ENCODE measurements at regions not wholly inside any gene's neighbourhood (a gene's known extent, or its start where the extent isn't known, plus 50 kb on each side); places are given as distances from the start of the nearest gene placed in this dataset.
"Not testable (repeated sequence)": the region's sequence is repeated elsewhere in the genome, so short reads cannot be mapped to it uniquely, and the experiment has no call there.

- not testable (repeated sequence) for H3K9me3 ChIP-seq (ENCODE audit: low read length); H3K9me2 ChIP-seq (replicated peaks; ENCODE audit: insufficient read depth, low read length); H3K79me2 ChIP-seq (ENCODE audit: low read length); H3K4me3 ChIP-seq (ENCODE audit: low read length); H3K36me3 ChIP-seq (ENCODE audit: insufficient read depth, low read length); H3K27me3 ChIP-seq (ENCODE audit: low read length); H3K4me2 ChIP-seq (ENCODE audit: low read depth, low read length, poor library complexity, severe bottlenecking); H2AFZ ChIP-seq (ENCODE audit: low read length); H4K20me1 ChIP-seq (ENCODE audit: insufficient read depth, low read depth, low read length); DNase-seq; H3K4me1 ChIP-seq (ENCODE audit: low read length); H3K27ac ChIP-seq (ENCODE audit: low read length); H3K9ac ChIP-seq (ENCODE audit: low read length)
These were observed 309.6 kb downstream of the SPATA31A1 start for GRCh38 chr9:39665020-39665419.

GRCh38 chr9:39674437-39675210, 319.2 kb downstream of the SPATA31A1 start:
- H3K9me2 ChIP-seq (replicated peaks; ENCODE audit: insufficient read depth, low read length); DNase-seq; H3K4me3 ChIP-seq (ENCODE audit: low read length): not testable (repeated sequence)

GRCh38 chr9:39675211-39675553, 319.7 kb downstream of the SPATA31A1 start:
- not testable (repeated sequence) for H3K79me2 ChIP-seq (ENCODE audit: low read length); H3K9me3 ChIP-seq (ENCODE audit: low read length); H3K9me2 ChIP-seq (replicated peaks; ENCODE audit: insufficient read depth, low read length); H3K4me1 ChIP-seq (ENCODE audit: low read length); DNase-seq; H3K27ac ChIP-seq (ENCODE audit: low read length); H3K4me2 ChIP-seq (ENCODE audit: low read depth, low read length, poor library complexity, severe bottlenecking); H2AFZ ChIP-seq (ENCODE audit: low read length); H4K20me1 ChIP-seq (ENCODE audit: insufficient read depth, low read depth, low read length); H3K36me3 ChIP-seq (ENCODE audit: insufficient read depth, low read length); H3K27me3 ChIP-seq (ENCODE audit: low read length); H3K9ac ChIP-seq (ENCODE audit: low read length); H3K4me3 ChIP-seq (ENCODE audit: low read length)

More at GRCh38 chr9:39674437-39675210, 319.2 kb downstream of the SPATA31A1 start:
- not testable (repeated sequence) for H3K27me3 ChIP-seq (ENCODE audit: low read length); H3K27ac ChIP-seq (ENCODE audit: low read length); H3K9ac ChIP-seq (ENCODE audit: low read length); H4K20me1 ChIP-seq (ENCODE audit: insufficient read depth, low read depth, low read length); H3K36me3 ChIP-seq (ENCODE audit: insufficient read depth, low read length); H3K9me3 ChIP-seq (ENCODE audit: low read length); H3K4me1 ChIP-seq (ENCODE audit: low read length); H3K79me2 ChIP-seq (ENCODE audit: low read length); H2AFZ ChIP-seq (ENCODE audit: low read length); H3K4me2 ChIP-seq (ENCODE audit: low read depth, low read length, poor library complexity, severe bottlenecking)

- not testable (repeated sequence) for H3K27ac ChIP-seq (ENCODE audit: low read length); H3K36me3 ChIP-seq (ENCODE audit: insufficient read depth, low read length); H3K27me3 ChIP-seq (ENCODE audit: low read length); H3K4me2 ChIP-seq (ENCODE audit: low read depth, low read length, poor library complexity, severe bottlenecking); H3K9me2 ChIP-seq (replicated peaks; ENCODE audit: insufficient read depth, low read length); H3K4me1 ChIP-seq (ENCODE audit: low read length); H4K20me1 ChIP-seq (ENCODE audit: insufficient read depth, low read depth, low read length); H3K79me2 ChIP-seq (ENCODE audit: low read length); H2AFZ ChIP-seq (ENCODE audit: low read length); H3K4me3 ChIP-seq (ENCODE audit: low read length); H3K9ac ChIP-seq (ENCODE audit: low read length); DNase-seq; H3K9me3 ChIP-seq (ENCODE audit: low read length)
These were observed 323.2 kb downstream of the SPATA31A1 start for GRCh38 chr9:39678534-39679263.

DNA sequence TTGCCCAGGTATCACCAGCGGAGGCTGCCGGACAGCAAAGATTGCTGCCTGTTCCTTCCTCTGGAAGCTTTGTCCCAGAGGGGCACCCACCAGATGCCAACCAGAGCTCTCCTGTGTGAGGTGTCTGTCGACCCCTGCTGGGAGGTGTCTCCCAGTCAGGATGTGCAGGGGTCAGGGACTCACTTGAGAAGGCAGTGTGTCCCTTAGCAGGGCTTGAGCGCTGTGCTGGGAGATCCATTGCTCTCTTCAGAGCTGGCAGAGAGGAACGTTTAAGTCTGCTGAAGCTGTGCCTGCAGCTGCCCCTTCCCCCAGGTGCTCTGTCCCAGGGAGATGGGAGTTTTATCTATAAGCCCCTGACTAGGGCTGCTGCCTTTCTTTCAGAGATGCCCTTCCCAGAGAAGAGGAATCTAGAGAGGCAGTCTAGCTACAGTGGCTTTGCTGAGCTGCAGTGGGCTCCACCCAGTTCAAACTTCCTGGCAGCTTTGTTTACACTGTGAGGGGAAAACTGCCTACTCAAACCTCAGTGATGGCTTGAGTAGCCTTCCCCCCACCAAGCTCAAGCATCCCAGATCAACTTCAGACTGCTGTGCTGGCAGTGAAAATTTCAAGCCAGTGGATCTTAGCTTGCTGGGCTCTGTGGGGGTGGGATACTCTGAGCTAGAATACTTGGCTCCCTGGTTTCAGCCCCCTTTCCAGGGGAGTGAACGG, 325.4 kb downstream of the SPATA31A1 start:
- H3K9me2 ChIP-seq (replicated peaks; ENCODE audit: insufficient read depth, low read length); DNase-seq; H3K4me2 ChIP-seq (ENCODE audit: low read depth, low read length, poor library complexity, severe bottlenecking): not testable (repeated sequence)

GRCh38 chr9:39728862-39729261, 373.4 kb downstream of the SPATA31A1 start:
- not testable (repeated sequence) for DNase-seq; H3K4me2 ChIP-seq (ENCODE audit: low read depth, low read length, poor library complexity, severe bottlenecking); H3K27ac ChIP-seq (ENCODE audit: low read length); H3K4me1 ChIP-seq (ENCODE audit: low read length); H3K9ac ChIP-seq (ENCODE audit: low read length); H3K79me2 ChIP-seq (ENCODE audit: low read length); H4K20me1 ChIP-seq (ENCODE audit: insufficient read depth, low read depth, low read length); H3K9me2 ChIP-seq (replicated peaks; ENCODE audit: insufficient read depth, low read length); H3K9me3 ChIP-seq (ENCODE audit: low read length); H3K27me3 ChIP-seq (ENCODE audit: low read length); H3K4me3 ChIP-seq (ENCODE audit: low read length); H2AFZ ChIP-seq (ENCODE audit: low read length); H3K36me3 ChIP-seq (ENCODE audit: insufficient read depth, low read length)

More for the DNA sequence above, 325.4 kb downstream of the SPATA31A1 start:
- not testable (repeated sequence) for H4K20me1 ChIP-seq (ENCODE audit: insufficient read depth, low read depth, low read length); H3K79me2 ChIP-seq (ENCODE audit: low read length); H3K9me3 ChIP-seq (ENCODE audit: low read length); H3K4me3 ChIP-seq (ENCODE audit: low read length); H3K4me1 ChIP-seq (ENCODE audit: low read length); H3K27ac ChIP-seq (ENCODE audit: low read length); H3K36me3 ChIP-seq (ENCODE audit: insufficient read depth, low read length); H3K27me3 ChIP-seq (ENCODE audit: low read length); H3K9ac ChIP-seq (ENCODE audit: low read length); H2AFZ ChIP-seq (ENCODE audit: low read length)

- H3K79me2 ChIP-seq (ENCODE audit: low read length); H3K4me1 ChIP-seq (ENCODE audit: low read length); H3K9me2 ChIP-seq (replicated peaks; ENCODE audit: insufficient read depth, low read length); H4K20me1 ChIP-seq (ENCODE audit: insufficient read depth, low read depth, low read length); H3K9me3 ChIP-seq (ENCODE audit: low read length); H3K36me3 ChIP-seq (ENCODE audit: insufficient read depth, low read length); H3K4me3 ChIP-seq (ENCODE audit: low read length); H3K4me2 ChIP-seq (ENCODE audit: low read depth, low read length, poor library complexity, severe bottlenecking); H3K27me3 ChIP-seq (ENCODE audit: low read length); H2AFZ ChIP-seq (ENCODE audit: low read length); H3K9ac ChIP-seq (ENCODE audit: low read length); DNase-seq; H3K27ac ChIP-seq (ENCODE audit: low read length): not testable (repeated sequence)
These were observed 389.4 kb downstream of the SPATA31A1 start for GRCh38 chr9:39744898-39745297.

DNA sequence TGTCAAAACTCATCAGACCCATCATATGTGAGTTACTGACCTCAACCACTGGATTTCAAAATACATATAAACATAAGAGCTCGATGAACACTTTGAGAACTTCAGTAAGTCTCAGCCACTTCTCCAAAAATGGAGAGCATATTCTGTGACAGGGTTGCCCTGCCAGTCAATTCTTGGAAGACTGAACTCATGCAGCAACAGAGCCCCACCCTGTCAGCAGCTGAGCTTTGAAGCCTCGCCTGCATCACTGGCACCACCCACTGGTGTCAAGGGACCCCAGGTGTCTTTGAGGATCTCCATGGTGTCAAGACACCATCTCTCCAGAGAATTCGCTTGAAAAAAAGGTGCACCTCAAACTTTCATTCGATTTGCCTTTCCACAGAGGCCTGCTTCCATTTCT, 420.1 kb downstream of the SPATA31A1 start:
- H3K27me3 ChIP-seq (ENCODE audit: low read length); DNase-seq; H3K36me3 ChIP-seq (ENCODE audit: insufficient read depth, low read length): not testable (repeated sequence)

More for the DNA sequence above, 420.1 kb downstream of the SPATA31A1 start:
- H3K9me2 ChIP-seq (replicated peaks; ENCODE audit: insufficient read depth, low read length); H4K20me1 ChIP-seq (ENCODE audit: insufficient read depth, low read depth, low read length); H3K9ac ChIP-seq (ENCODE audit: low read length); H3K27ac ChIP-seq (ENCODE audit: low read length); H2AFZ ChIP-seq (ENCODE audit: low read length); H3K79me2 ChIP-seq (ENCODE audit: low read length); H3K4me3 ChIP-seq (ENCODE audit: low read length); H3K4me1 ChIP-seq (ENCODE audit: low read length); H3K9me3 ChIP-seq (ENCODE audit: low read length); H3K4me2 ChIP-seq (ENCODE audit: low read depth, low read length, poor library complexity, severe bottlenecking): not testable (repeated sequence)
